ENCODE measurements at regions not wholly inside any gene's neighbourhood (a gene's known extent, or its start where the extent isn't known, plus 50 kb on each side); places are given as distances from the start of the nearest gene placed in this dataset.
"Not testable (repeated sequence)": the region's sequence is repeated elsewhere in the genome, so short reads cannot be mapped to it uniquely, and the experiment has no call there.

GRCh38 chr5:56313004-56313531, 79.9 kb upstream of the ANKRD55 start:
- DNase-seq: peak; percentile 17

GRCh38 chr5:56311306-56311905, 78.3 kb upstream of the ANKRD55 start:
- no peak for DNase-seq

- no peak for DNase-seq
Observed at GRCh38 chr5:56310711-56311204, 77.6 kb upstream of the ANKRD55 start.

- DNase-seq: no peak
Observed at GRCh38 chr5:56309262-56309826, 76.2 kb upstream of the ANKRD55 start.

- DNase-seq: no peak
Observed at GRCh38 chr5:56307714-56308333, 74.7 kb upstream of the ANKRD55 start.

- no peak for DNase-seq
Observed at GRCh38 chr5:56306433-56307150, 73.5 kb upstream of the ANKRD55 start.

- no peak for DNase-seq
Observed at GRCh38 chr5:56305001-56305950, 72.1 kb upstream of the ANKRD55 start.

GRCh38 chr5:56303511-56303910, 70.4 kb upstream of the ANKRD55 start:
- DNase-seq: no peak

GRCh38 chr5:56302027-56302426, 68.9 kb upstream of the ANKRD55 start:
- DNase-seq: no peak

- no peak for DNase-seq
Observed at GRCh38 chr5:56301069-56301468, 67.9 kb upstream of the ANKRD55 start.

GRCh38 chr5:56299212-56299611, 66.1 kb upstream of the ANKRD55 start:
- DNase-seq: no peak

- DNase-seq: no peak
Observed at GRCh38 chr5:56298336-56299090, 65.4 kb upstream of the ANKRD55 start.

GRCh38 chr5:56297851-56298250, 64.7 kb upstream of the ANKRD55 start:
- DNase-seq: no peak

GRCh38 chr5:56295311-56295710, 62.2 kb upstream of the ANKRD55 start:
- not testable (repeated sequence) for DNase-seq

- DNase-seq: no peak
Observed at GRCh38 chr5:56294354-56294753, 61.2 kb upstream of the ANKRD55 start.

- DNase-seq: not testable (repeated sequence)
Observed at GRCh38 chr5:56292874-56293273, 59.7 kb upstream of the ANKRD55 start.

- no peak for DNase-seq
Observed at GRCh38 chr5:56291661-56292374, 58.7 kb upstream of the ANKRD55 start.

GRCh38 chr5:56291079-56291643, 58.0 kb upstream of the ANKRD55 start:
- no peak for DNase-seq

- DNase-seq: no peak
Observed at GRCh38 chr5:56290378-56291078, 57.4 kb upstream of the ANKRD55 start.

GRCh38 chr5:56289602-56289987, 56.5 kb upstream of the ANKRD55 start:
- DNase-seq: no peak
